ENCODE measurements at regions not wholly inside any gene's neighbourhood (a gene's known extent, or its start where the extent isn't known, plus 50 kb on each side); places are given as distances from the start of the nearest gene placed in this dataset.
"Not testable (repeated sequence)": the region's sequence is repeated elsewhere in the genome, so short reads cannot be mapped to it uniquely, and the experiment has no call there.

DNA sequence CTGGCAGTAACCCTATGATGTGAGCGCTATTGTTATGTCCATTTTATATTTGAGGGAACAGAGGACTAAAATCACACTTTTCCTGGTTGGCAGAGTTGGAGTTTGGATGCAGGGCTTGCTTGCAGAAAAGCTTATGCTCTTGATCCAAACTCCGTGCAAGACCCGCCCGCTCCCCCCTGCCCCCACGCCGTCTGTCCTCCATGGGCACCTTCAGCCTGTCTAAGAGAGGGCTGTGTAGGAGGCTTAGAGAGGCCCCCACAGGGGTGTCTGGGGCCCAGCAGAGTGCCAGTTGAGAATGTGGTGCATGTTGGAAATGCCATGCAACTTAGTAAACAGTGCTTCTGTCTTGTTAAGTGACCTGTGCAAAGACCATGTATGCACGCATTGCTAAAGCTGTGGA, 170.5 kb upstream of the NPY start:
- H3K9me2 ChIP-seq: no peaks in the 10 kb centered on the region
- no peaks in the 10 kb centered on the region for H3K9me3 ChIP-seq
- no peak overlapping the region for H3K9ac ChIP-seq
- H3K36me3 ChIP-seq (replicated peaks in 1 of 2; ENCODE audit: control insufficient read depth in 1 of 2, insufficient read depth in 2 of 2, low read length in 1 of 2): no peaks in the 10 kb centered on the region
- no peak overlapping the region for H3K4me2 ChIP-seq
- whole genome bisulfite sequencing (ENCODE audit: low lambda C conversion rate): 76% methylated on average over 7 of the region's 7 CpGs
- H3K4me3 ChIP-seq (ENCODE audit: low read depth in 2 of 2, low read length in 1 of 2): no peak overlapping the region
- no peak overlapping the region for H2AFZ ChIP-seq (ENCODE audit: low read depth)
- no peaks in the 10 kb centered on the region; a peak in 1 of 4 replicates for H3K4me1 ChIP-seq (ENCODE audit: control insufficient read depth in 1 of 2, insufficient read depth in 2 of 2, low read depth in 1 of 2, low read length in 1 of 2)
- H3F3A ChIP-seq (replicated peaks; ENCODE audit: insufficient read depth): no peaks in the 10 kb centered on the region
- H3K27me3 ChIP-seq (ENCODE audit: insufficient read depth): no peaks in the 10 kb centered on the region
- DNase-seq: no peak
- no peak for TF ChIP-seq FOXM1 (IDR thresholded peaks at IDR 0.05; ENCODE audit: low read depth)
- no peak for TF ChIP-seq ZBTB33 (IDR thresholded peaks at IDR 0.05; ENCODE audit: borderline replicate concordance, low read depth)
- TF ChIP-seq GABPA (IDR thresholded peaks at IDR 0.05; ENCODE audit: low read depth): no peak
- TF ChIP-seq POLR2AphosphoS5 (IDR thresholded peaks at IDR 0.05; ENCODE audit: low read depth, low read length): no peak
- no peak for TF ChIP-seq IRF3 (IDR thresholded peaks at IDR 0.05; ENCODE audit: low read depth, low read length)
- no peak for TF ChIP-seq CHD2 (IDR thresholded peaks at IDR 0.05; ENCODE audit: low read length, partially characterized antibody)
- H3K27ac ChIP-seq (ENCODE audit: low read depth in 2 of 2, low read length in 1 of 2): no peak overlapping the region
- ChIA-PET POLR2A (no interaction called here), CTCF (interaction anchor here (1.0 kb wide), 1 partner anchor 268 kb away, joined by 3 read pairs; no protein-coding TSS in a partner anchor)
- no peaks in the 10 kb centered on the region for H3K79me2 ChIP-seq (ENCODE audit: insufficient read depth)
- no peaks in the 10 kb centered on the region for H4K20me1 ChIP-seq (ENCODE audit: insufficient read depth)

DNA sequence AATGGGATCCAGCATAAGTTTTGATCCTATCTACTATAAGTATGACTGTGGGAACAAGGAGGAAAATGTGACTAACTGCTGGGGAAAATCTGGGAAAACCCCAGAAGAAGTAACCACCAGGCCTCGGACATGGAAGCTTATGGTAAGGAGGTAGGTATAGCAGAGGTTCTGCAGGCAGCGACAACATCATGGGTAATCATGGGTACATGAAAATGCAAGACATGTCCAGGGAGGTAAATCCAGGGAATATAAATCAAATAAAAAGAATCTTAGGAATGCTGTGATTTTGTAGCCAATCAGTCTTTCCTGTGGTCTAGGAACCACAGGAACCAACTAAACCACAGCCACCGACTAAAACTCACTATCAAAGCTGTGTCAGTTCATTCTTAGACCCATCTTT, 168.3 kb upstream of the NPY start:
- no peak overlapping the region for H3K4me2 ChIP-seq
- no peaks in the 10 kb centered on the region for H3F3A ChIP-seq (replicated peaks; ENCODE audit: insufficient read depth)
- H4K20me1 ChIP-seq (ENCODE audit: insufficient read depth): no peaks in the 10 kb centered on the region
- 0 out of 2 replicates have a peak, but pooled peaks cover 4% of the 10 kb centered on the region for H3K27me3 ChIP-seq (ENCODE audit: insufficient read depth)
- TF ChIP-seq, protein P1, sequence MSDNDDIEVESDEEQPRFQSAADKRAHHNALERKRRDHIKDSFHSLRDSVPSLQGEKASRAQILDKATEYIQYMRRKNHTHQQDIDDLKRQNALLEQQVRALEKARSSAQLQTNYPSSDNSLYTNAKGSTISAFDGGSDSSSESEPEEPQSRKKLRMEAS (IDR thresholded peaks at IDR 0.05; ENCODE audit: low read depth): no peak
- TF ChIP-seq PBX3 (IDR thresholded peaks at IDR 0.05) (no peak), EZH2phosphoT487 (IDR thresholded peaks at IDR 0.05; ENCODE audit: borderline replicate concordance, low read depth) (no peak), RXRA (IDR thresholded peaks at IDR 0.05; ENCODE audit: borderline replicate concordance, low read depth) (no peak), NRF1 (IDR thresholded peaks at IDR 0.05; ENCODE audit: low read depth, low read length) (no peak)
- WGBS (ENCODE audit: low lambda C conversion rate): 53% methylated on average over 3 of the region's 3 CpGs
- ChIA-PET POLR2A (no interaction called here), CTCF (no interaction called here)
- DNase-seq: no peak
- H3K9ac ChIP-seq: no peak overlapping the region
- no peaks in the 10 kb centered on the region for H3K9me3 ChIP-seq
- no peaks in the 10 kb centered on the region for H3K79me2 ChIP-seq (ENCODE audit: insufficient read depth)
- no peaks in the 10 kb centered on the region for H3K4me1 ChIP-seq (ENCODE audit: control insufficient read depth in 1 of 2, insufficient read depth in 2 of 2, low read depth in 1 of 2, low read length in 1 of 2)
- H2AFZ ChIP-seq (ENCODE audit: low read depth): no peak overlapping the region
- no peaks in the 10 kb centered on the region for H3K9me2 ChIP-seq
- H3K27ac ChIP-seq (ENCODE audit: low read depth in 2 of 2, low read length in 1 of 2): no peak overlapping the region
- no peak overlapping the region for H3K4me3 ChIP-seq (ENCODE audit: low read depth in 2 of 2, low read length in 1 of 2)
- H3K36me3 ChIP-seq (replicated peaks in 1 of 2; ENCODE audit: control insufficient read depth in 1 of 2, insufficient read depth in 2 of 2, low read length in 1 of 2): no peaks in the 10 kb centered on the region

- CTCF ChIA-PET: interaction anchor here (0.6 to 1.6 kb wide), 2 partner anchors 16 to 251 kb away, joined by 3 to 5 read pairs; no protein-coding TSS in a partner anchor
- H3K9ac ChIP-seq; H4K20me1 ChIP-seq (ENCODE audit: insufficient read depth); H3K4me3 ChIP-seq (ENCODE audit: low read depth in 2 of 2, low read length in 1 of 2); H3K4me2 ChIP-seq; H3K9me3 ChIP-seq; H2AFZ ChIP-seq (ENCODE audit: low read depth); H3K9me2 ChIP-seq; DNase-seq; POLR2A ChIA-PET; H3K27me3 ChIP-seq (ENCODE audit: insufficient read depth); H3K79me2 ChIP-seq (ENCODE audit: insufficient read depth); H3K36me3 ChIP-seq (replicated peaks in 1 of 2; ENCODE audit: control insufficient read depth in 1 of 2, insufficient read depth in 2 of 2, low read length in 1 of 2); H3K27ac ChIP-seq (ENCODE audit: low read depth in 2 of 2, low read length in 1 of 2); H3F3A ChIP-seq (replicated peaks; ENCODE audit: insufficient read depth); H3K4me1 ChIP-seq (ENCODE audit: control insufficient read depth in 1 of 2, insufficient read depth in 2 of 2, low read depth in 1 of 2, low read length in 1 of 2): not testable (repeated sequence)
- 54% methylated on average over 7 of the region's 7 CpGs for WGBS (ENCODE audit: low lambda C conversion rate)
Observed at GRCh38 chr7:24117903-24118499, 166.0 kb upstream of the NPY start.

Measured in SK-N-SH (cell line).